ENCODE measurements at regions not wholly inside any gene's neighbourhood (a gene's known extent, or its start where the extent isn't known, plus 50 kb on each side); places are given as distances from the start of the nearest gene placed in this dataset.

GRCh38 chr4:27223326-27223725 is 362.7 kb downstream of the STIM2 start:
- Mint-ChIP-seq H3K36me3 (ENCODE audit: low read depth) (no peaks in the 10 kb centered on the region), H3K4me3 (no peak overlapping the region), H3K4me1 (no peaks in the 10 kb centered on the region), H3K27me3 (ENCODE audit: low read depth) (no peaks in the 10 kb centered on the region), H3K9me3 (peaks cover 18% of the 10 kb centered on the region), H3K27ac (ENCODE audit: unreplicated experiment) (no peak overlapping the region)
- no peak for DNase-seq (ENCODE audit: low read depth, low spot score)
- TF ChIP-seq CTCF (conservative IDR thresholded peaks at IDR 0.05), result no peak

GRCh38 chr4:27233531-27233930 is 372.9 kb downstream of the STIM2 start:
- H3K4me3 Mint-ChIP-seq, result no peak overlapping the region
- no peaks in the 10 kb centered on the region for H3K36me3 Mint-ChIP-seq (ENCODE audit: low read depth)
- H3K9me3 Mint-ChIP-seq, result no peaks in the 10 kb centered on the region
- H3K27ac Mint-ChIP-seq (ENCODE audit: unreplicated experiment), result no peak overlapping the region
- DNase-seq (ENCODE audit: low read depth, low spot score), result no peak
- TF ChIP-seq CTCF (conservative IDR thresholded peaks at IDR 0.05), result no peak
- H3K4me1 Mint-ChIP-seq, result no peaks in the 10 kb centered on the region
- no peaks in the 10 kb centered on the region for H3K27me3 Mint-ChIP-seq (ENCODE audit: low read depth)

- H3K27ac Mint-ChIP-seq (ENCODE audit: unreplicated experiment), result no peak overlapping the region
- H3K27me3 Mint-ChIP-seq (ENCODE audit: low read depth), result no peaks in the 10 kb centered on the region
- no peaks in the 10 kb centered on the region for H3K4me1 Mint-ChIP-seq
These were observed 373.8 kb downstream of the STIM2 start for GRCh38 chr4:27234306-27234899.

GRCh38 chr4:27239641-27240040 is 379.0 kb downstream of the STIM2 start:
- no peak overlapping the region for H3K4me3 Mint-ChIP-seq
- H3K36me3 Mint-ChIP-seq (ENCODE audit: low read depth), result no peaks in the 10 kb centered on the region
- H3K27ac Mint-ChIP-seq (ENCODE audit: unreplicated experiment), result no peak overlapping the region
- H3K27me3 Mint-ChIP-seq (ENCODE audit: low read depth), result no peaks in the 10 kb centered on the region
- no peak for DNase-seq (ENCODE audit: low read depth, low spot score)
- no peaks in the 10 kb centered on the region for H3K4me1 Mint-ChIP-seq
- H3K9me3 Mint-ChIP-seq, result no peaks in the 10 kb centered on the region
- TF ChIP-seq CTCF (conservative IDR thresholded peaks at IDR 0.05), result no peak

More at GRCh38 chr4:27234306-27234899, 373.8 kb downstream of the STIM2 start:
- H3K4me3 Mint-ChIP-seq, result no peak overlapping the region
- no peak for DNase-seq (ENCODE audit: low read depth, low spot score)
- no peak for TF ChIP-seq CTCF (conservative IDR thresholded peaks at IDR 0.05)
- no peaks in the 10 kb centered on the region for H3K9me3 Mint-ChIP-seq
- no peaks in the 10 kb centered on the region for H3K36me3 Mint-ChIP-seq (ENCODE audit: low read depth)

- H3K27ac Mint-ChIP-seq (ENCODE audit: unreplicated experiment), result no peak overlapping the region
- no peaks in the 10 kb centered on the region for H3K27me3 Mint-ChIP-seq (ENCODE audit: low read depth)
- no peak for TF ChIP-seq CTCF (conservative IDR thresholded peaks at IDR 0.05)
- no peaks in the 10 kb centered on the region for H3K9me3 Mint-ChIP-seq
- no peaks in the 10 kb centered on the region for H3K4me1 Mint-ChIP-seq
- DNase-seq (ENCODE audit: low read depth, low spot score), result no peak
- no peak overlapping the region for H3K4me3 Mint-ChIP-seq
- H3K36me3 Mint-ChIP-seq (ENCODE audit: low read depth), result no peaks in the 10 kb centered on the region
These were observed 381.6 kb downstream of the STIM2 start for GRCh38 chr4:27242217-27242616.

All from neural crest cell (in vitro differentiated cells).